ENCODE measurements at regions not wholly inside any gene's neighbourhood (a gene's known extent, or its start where the extent isn't known, plus 50 kb on each side); places are given as distances from the start of the nearest gene placed in this dataset.

DNA sequence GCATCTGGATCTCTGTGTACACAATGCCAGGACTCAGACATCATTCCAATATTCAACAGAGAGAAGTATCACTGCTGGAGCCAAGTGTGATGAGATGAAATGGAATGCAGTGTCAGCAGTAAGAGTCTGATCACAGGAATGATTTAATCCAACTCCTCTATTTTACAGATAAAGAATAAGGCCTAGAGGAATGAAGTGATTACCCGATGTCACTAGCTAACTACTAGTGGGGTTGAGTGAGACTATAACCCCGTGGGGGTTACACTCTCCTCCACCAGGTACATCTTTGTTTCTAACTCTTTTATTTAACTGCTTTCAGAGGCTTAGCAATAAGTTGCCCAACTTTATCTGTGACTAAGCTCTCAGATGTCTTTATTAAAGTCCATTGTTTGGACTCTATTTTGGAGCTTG is 94.2 kb upstream of the FAT3 start:
- no peak overlapping the region for H3K4me3 ChIP-seq (ENCODE audit: low read depth, low read length)

DNA sequence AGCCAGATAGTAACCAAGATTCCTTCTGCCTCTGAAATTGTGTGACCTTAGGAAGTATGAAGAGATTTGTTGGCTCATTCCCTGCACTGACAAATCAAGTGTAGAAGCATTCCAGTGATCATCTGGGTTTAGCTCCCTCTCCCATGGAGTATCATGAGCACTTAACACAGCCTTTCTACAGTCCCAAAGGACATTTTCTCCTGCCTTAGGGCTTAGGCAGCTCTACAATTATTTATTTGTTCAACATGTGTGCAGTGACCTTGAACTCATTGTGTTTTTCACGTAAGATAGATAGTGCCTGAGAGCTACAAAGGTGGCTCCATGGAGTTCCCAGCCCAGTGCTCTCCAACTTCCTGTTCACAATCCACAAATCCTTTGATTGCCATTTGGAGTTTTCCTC is 94.8 kb upstream of the FAT3 start:
- H3K27me3 Mint-ChIP-seq (ENCODE audit: insufficient read depth, unreplicated experiment) = no peaks in the 10 kb centered on the region
- intact Hi-C loops (cut with micrococcal nuclease; ENCODE audit: unreplicated experiment) = no loop called here
- CTCF ChIA-PET = no interaction called here

More for the DNA sequence above, 94.2 kb upstream of the FAT3 start:
- H3K9me3 Mint-ChIP-seq (ENCODE audit: unreplicated experiment) = no peaks in the 10 kb centered on the region
- H3K4me1 Mint-ChIP-seq (ENCODE audit: low read depth, unreplicated experiment) = no peaks in the 10 kb centered on the region
- CTCF ChIA-PET = no interaction called here
- no peak for DNase-seq
- H3K27me3 Mint-ChIP-seq (ENCODE audit: insufficient read depth, unreplicated experiment) = no peaks in the 10 kb centered on the region
- intact Hi-C loops (cut with micrococcal nuclease; ENCODE audit: unreplicated experiment) = no loop called here
- Histone ChIP-seq H3K9me3 (no peaks in the 10 kb centered on the region), H3K36me3 (ENCODE audit: control insufficient read depth, insufficient read depth, low read length) (no peaks in the 10 kb centered on the region), H3K4me1 (no peaks in the 10 kb centered on the region), H3K27me3 (replicated peaks; ENCODE audit: control insufficient read depth, insufficient read depth, low read length) (no peaks in the 10 kb centered on the region)
- no peak overlapping the region for H3K4me3 Mint-ChIP-seq (ENCODE audit: unreplicated experiment)
- TF ChIP-seq, protein P1, sequence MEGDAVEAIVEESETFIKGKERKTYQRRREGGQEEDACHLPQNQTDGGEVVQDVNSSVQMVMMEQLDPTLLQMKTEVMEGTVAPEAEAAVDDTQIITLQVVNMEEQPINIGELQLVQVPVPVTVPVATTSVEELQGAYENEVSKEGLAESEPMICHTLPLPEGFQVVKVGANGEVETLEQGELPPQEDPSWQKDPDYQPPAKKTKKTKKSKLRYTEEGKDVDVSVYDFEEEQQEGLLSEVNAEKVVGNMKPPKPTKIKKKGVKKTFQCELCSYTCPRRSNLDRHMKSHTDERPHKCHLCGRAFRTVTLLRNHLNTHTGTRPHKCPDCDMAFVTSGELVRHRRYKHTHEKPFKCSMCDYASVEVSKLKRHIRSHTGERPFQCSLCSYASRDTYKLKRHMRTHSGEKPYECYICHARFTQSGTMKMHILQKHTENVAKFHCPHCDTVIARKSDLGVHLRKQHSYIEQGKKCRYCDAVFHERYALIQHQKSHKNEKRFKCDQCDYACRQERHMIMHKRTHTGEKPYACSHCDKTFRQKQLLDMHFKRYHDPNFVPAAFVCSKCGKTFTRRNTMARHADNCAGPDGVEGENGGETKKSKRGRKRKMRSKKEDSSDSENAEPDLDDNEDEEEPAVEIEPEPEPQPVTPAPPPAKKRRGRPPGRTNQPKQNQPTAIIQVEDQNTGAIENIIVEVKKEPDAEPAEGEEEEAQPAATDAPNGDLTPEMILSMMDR (IDR thresholded peaks at IDR 0.05; ENCODE audit: insufficient read depth in 1 of 2, low read depth in 1 of 2, low read length in 1 of 2, severe bottlenecking in 1 of 2, unreplicated experiment in 1 of 2) = no peak
- H3K27ac Mint-ChIP-seq (ENCODE audit: unreplicated experiment) = no peak overlapping the region
- POLR2A ChIA-PET = no interaction called here
- H3K36me3 Mint-ChIP-seq (ENCODE audit: insufficient read depth, unreplicated experiment) = no peaks in the 10 kb centered on the region
- BruUV-seq (replicated peaks) = no TSS peak

DNA sequence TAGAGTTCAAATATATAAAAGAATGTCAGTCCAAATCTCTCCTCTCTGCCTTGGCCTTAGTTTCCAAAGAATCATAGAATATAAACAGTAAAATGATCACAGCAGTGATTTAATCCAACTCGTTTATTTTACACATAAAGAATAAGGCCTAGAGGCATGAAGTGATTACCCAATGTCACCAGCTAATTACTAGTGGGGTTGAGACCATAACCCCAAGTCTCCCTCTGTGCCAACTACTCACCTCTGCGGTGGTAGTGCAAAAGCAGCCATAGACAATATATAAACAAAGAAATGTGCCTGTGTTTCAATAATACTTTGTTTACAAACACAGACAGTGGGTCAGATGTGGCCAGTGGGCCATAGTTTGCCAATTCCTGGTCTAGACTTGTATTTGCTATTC is 96.6 kb upstream of the FAT3 start:
- H3K4me1 ChIP-seq = no peaks in the 10 kb centered on the region
- H3K27me3 Mint-ChIP-seq (ENCODE audit: insufficient read depth, unreplicated experiment) = no peaks in the 10 kb centered on the region
- ChIA-PET CTCF (no interaction called here), POLR2A (no interaction called here)
- H3K9me3 Mint-ChIP-seq (ENCODE audit: unreplicated experiment) = no peaks in the 10 kb centered on the region
- no peaks in the 10 kb centered on the region for H3K4me1 Mint-ChIP-seq (ENCODE audit: low read depth, unreplicated experiment)
- no peaks in the 10 kb centered on the region for H3K27me3 ChIP-seq (replicated peaks; ENCODE audit: control insufficient read depth, insufficient read depth, low read length)
- no peak for DNase-seq
- no peak overlapping the region for H3K4me3 Mint-ChIP-seq (ENCODE audit: unreplicated experiment)
- H3K4me3 ChIP-seq (ENCODE audit: low read depth, low read length) = no peak overlapping the region
- H3K36me3 Mint-ChIP-seq (ENCODE audit: insufficient read depth, unreplicated experiment) = no peaks in the 10 kb centered on the region
- no peaks in the 10 kb centered on the region for H3K36me3 ChIP-seq (ENCODE audit: control insufficient read depth, insufficient read depth, low read length)
- H3K27ac Mint-ChIP-seq (ENCODE audit: unreplicated experiment) = no peak overlapping the region
- BruUV-seq (replicated peaks) = no TSS peak
- TF ChIP-seq, protein P1 (IDR thresholded peaks at IDR 0.05; ENCODE audit: insufficient read depth in 1 of 2, low read depth in 1 of 2, low read length in 1 of 2, severe bottlenecking in 1 of 2, unreplicated experiment in 1 of 2) = no peak
- H3K9me3 ChIP-seq = no peaks in the 10 kb centered on the region
- intact Hi-C loops (cut with micrococcal nuclease; ENCODE audit: unreplicated experiment) = no loop called here

More for the DNA sequence above, 94.8 kb upstream of the FAT3 start:
- Histone ChIP-seq H3K4me3 (ENCODE audit: low read depth, low read length) (no peak overlapping the region), H3K9me3 (no peaks in the 10 kb centered on the region), H3K36me3 (ENCODE audit: control insufficient read depth, insufficient read depth, low read length) (no peaks in the 10 kb centered on the region), H3K4me1 (no peaks in the 10 kb centered on the region), H3K27me3 (replicated peaks; ENCODE audit: control insufficient read depth, insufficient read depth, low read length) (no peaks in the 10 kb centered on the region)
- TF ChIP-seq, protein P1 (IDR thresholded peaks at IDR 0.05; ENCODE audit: insufficient read depth in 1 of 2, low read depth in 1 of 2, low read length in 1 of 2, severe bottlenecking in 1 of 2, unreplicated experiment in 1 of 2) = no peak
- no peak overlapping the region for H3K27ac Mint-ChIP-seq (ENCODE audit: unreplicated experiment)
- H3K4me3 Mint-ChIP-seq (ENCODE audit: unreplicated experiment) = no peak overlapping the region
- no peaks in the 10 kb centered on the region for H3K4me1 Mint-ChIP-seq (ENCODE audit: low read depth, unreplicated experiment)
- no peaks in the 10 kb centered on the region for H3K36me3 Mint-ChIP-seq (ENCODE audit: insufficient read depth, unreplicated experiment)
- H3K9me3 Mint-ChIP-seq (ENCODE audit: unreplicated experiment) = no peaks in the 10 kb centered on the region
- POLR2A ChIA-PET = no interaction called here
- no TSS peak for BruUV-seq (replicated peaks)
- no peak for DNase-seq

Data from Caco-2 (cell line).